ENCODE measurements at regions not wholly inside any gene's neighbourhood (a gene's known extent, or its start where the extent isn't known, plus 50 kb on each side); places are given as distances from the start of the nearest gene placed in this dataset.

DNA sequence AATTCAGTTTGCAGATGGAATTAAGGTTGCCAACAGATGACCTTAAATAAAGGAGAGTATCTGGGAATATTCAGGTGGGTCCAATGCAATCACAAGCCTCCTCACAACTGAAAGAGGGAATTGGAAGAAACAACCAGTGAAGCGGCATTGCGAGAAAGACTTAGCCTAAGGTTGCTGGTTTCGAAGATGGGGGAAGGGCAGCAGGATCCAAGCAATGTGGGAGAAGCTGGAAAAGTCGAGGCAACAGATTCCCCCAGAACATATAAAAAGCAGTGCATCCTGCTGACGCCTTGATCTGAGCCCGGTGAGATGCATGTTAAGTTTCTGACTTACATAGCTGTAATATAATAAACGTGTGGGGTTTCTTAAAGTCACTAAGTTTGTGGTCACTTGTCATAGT lies 162.5 kb downstream of the NDUFA10 start:
- TF ChIP-seq, protein P1, sequence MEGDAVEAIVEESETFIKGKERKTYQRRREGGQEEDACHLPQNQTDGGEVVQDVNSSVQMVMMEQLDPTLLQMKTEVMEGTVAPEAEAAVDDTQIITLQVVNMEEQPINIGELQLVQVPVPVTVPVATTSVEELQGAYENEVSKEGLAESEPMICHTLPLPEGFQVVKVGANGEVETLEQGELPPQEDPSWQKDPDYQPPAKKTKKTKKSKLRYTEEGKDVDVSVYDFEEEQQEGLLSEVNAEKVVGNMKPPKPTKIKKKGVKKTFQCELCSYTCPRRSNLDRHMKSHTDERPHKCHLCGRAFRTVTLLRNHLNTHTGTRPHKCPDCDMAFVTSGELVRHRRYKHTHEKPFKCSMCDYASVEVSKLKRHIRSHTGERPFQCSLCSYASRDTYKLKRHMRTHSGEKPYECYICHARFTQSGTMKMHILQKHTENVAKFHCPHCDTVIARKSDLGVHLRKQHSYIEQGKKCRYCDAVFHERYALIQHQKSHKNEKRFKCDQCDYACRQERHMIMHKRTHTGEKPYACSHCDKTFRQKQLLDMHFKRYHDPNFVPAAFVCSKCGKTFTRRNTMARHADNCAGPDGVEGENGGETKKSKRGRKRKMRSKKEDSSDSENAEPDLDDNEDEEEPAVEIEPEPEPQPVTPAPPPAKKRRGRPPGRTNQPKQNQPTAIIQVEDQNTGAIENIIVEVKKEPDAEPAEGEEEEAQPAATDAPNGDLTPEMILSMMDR (IDR thresholded peaks at IDR 0.05; ENCODE audit: extremely low read depth in 1 of 2, insufficient read depth in 1 of 2, low read depth in 1 of 2, low read length in 2 of 2): no peak
- no peak for TF ChIP-seq POLR2A (IDR thresholded peaks at IDR 0.05; ENCODE audit: low read depth, low read length)
- TF ChIP-seq GATA2 (IDR thresholded peaks at IDR 0.05; ENCODE audit: insufficient read depth, insufficient read length, low read depth, low read length): no peak
- TF ChIP-seq EZH2 (IDR thresholded peaks at IDR 0.05; ENCODE audit: borderline replicate concordance, low read depth, low read length, severe bottlenecking): no peak
- no peak for TF ChIP-seq FOS (IDR thresholded peaks at IDR 0.05; ENCODE audit: borderline replicate concordance, insufficient read depth, low read length)
